Renal cortical epithelial cell (primary cell): ENCODE measurements at regions not wholly inside any gene's neighbourhood (a gene's known extent, or its start where the extent isn't known, plus 50 kb on each side); places are given as distances from the start of the nearest gene placed in this dataset.

Source experiments
- DNase-seq: peaks from one replicate; pipeline ENCODE4 v3.0.0-alpha.2; 2011; ENCODE audit warnings: low read depth

- no peak for DNase-seq
These were observed 249.3 kb upstream of the TGFBR2 start for GRCh38 chr3:30356866-30357753.

- peak; percentile 87 for DNase-seq
These were observed 248.5 kb upstream of the TGFBR2 start for GRCh38 chr3:30357897-30358296.

GRCh38 chr3:30358871-30359270, 247.5 kb upstream of the TGFBR2 start:
- DNase-seq, result no peak

GRCh38 chr3:30368978-30369377, 237.4 kb upstream of the TGFBR2 start:
- peak; percentile 89 for DNase-seq

GRCh38 chr3:30370681-30371271, 235.6 kb upstream of the TGFBR2 start:
- DNase-seq, result peak; percentile 83

- no peak for DNase-seq
These were observed 233.6 kb upstream of the TGFBR2 start for GRCh38 chr3:30372837-30373236.

- no peak for DNase-seq
These were observed 221.8 kb upstream of the TGFBR2 start for GRCh38 chr3:30384546-30385072.

GRCh38 chr3:30393079-30393478, 213.3 kb upstream of the TGFBR2 start:
- DNase-seq, result no peak

GRCh38 chr3:30397030-30397429, 209.4 kb upstream of the TGFBR2 start:
- DNase-seq, result no peak

GRCh38 chr3:30399394-30400181, 206.8 kb upstream of the TGFBR2 start:
- DNase-seq, result peak; percentile 76

GRCh38 chr3:30400926-30401325, 205.5 kb upstream of the TGFBR2 start:
- no peak for DNase-seq

- DNase-seq, result peak; percentile 85
These were observed 204.4 kb upstream of the TGFBR2 start for GRCh38 chr3:30401971-30402370.

GRCh38 chr3:30407651-30408050, 198.8 kb upstream of the TGFBR2 start:
- no peak for DNase-seq

GRCh38 chr3:30408105-30408557, 198.3 kb upstream of the TGFBR2 start:
- DNase-seq, result no peak

GRCh38 chr3:30418443-30418842, 188.0 kb upstream of the TGFBR2 start:
- no peak for DNase-seq

- peak; percentile 74 for DNase-seq
These were observed 185.1 kb upstream of the TGFBR2 start for GRCh38 chr3:30421266-30421665.

- peak; percentile 78 for DNase-seq
These were observed 180.0 kb upstream of the TGFBR2 start for GRCh38 chr3:30426293-30426993.

GRCh38 chr3:30428251-30428650, 178.2 kb upstream of the TGFBR2 start:
- DNase-seq, result peak; percentile 93

GRCh38 chr3:30435861-30436331, 170.5 kb upstream of the TGFBR2 start:
- no peak for DNase-seq

- peak; percentile 83 for DNase-seq
These were observed 169.2 kb upstream of the TGFBR2 start for GRCh38 chr3:30437171-30437601.

- DNase-seq, result peak; percentile 55
These were observed 168.3 kb upstream of the TGFBR2 start for GRCh38 chr3:30438126-30438525.
